SK-N-SH treated with all-trans-retinoic acid at 6 μM for 48 hours (cell line): ENCODE measurements at regions not wholly inside any gene's neighbourhood (a gene's known extent, or its start where the extent isn't known, plus 50 kb on each side); places are given as distances from the start of the nearest gene placed in this dataset.

Experiments
- ARNTL ChIP-seq: fragments of 450-650 bp; formaldehyde crosslinking; IDR thresholded peaks from 2 replicates; pipeline ENCODE4 v1.5.0; 2020; ENCODE audit warnings: low read depth, mild to moderate bottlenecking, moderate library complexity, borderline replicate concordance
- CREB5 ChIP-seq: fragments of 250-450 bp; sonication (Bioruptor Pico); IDR thresholded peaks from 2 replicates; pipeline ENCODE4 v1.5.1; 2020; ENCODE audit warnings: low read depth, mild to moderate bottlenecking, moderate library complexity
- CSRNP3 ChIP-seq: fragments of 250-450 bp; sonication (Bioruptor Pico); IDR thresholded peaks from 2 replicates; pipeline ENCODE4 v1.5.1; 2021; ENCODE audit warnings: mild to moderate bottlenecking, moderate library complexity
- GLIS3 ChIP-seq: fragments of 250-450 bp; sonication (Bioruptor Pico); IDR thresholded peaks from 2 replicates; pipeline ENCODE4 v1.5.0; 2020; ENCODE audit warnings: mild to moderate bottlenecking, moderate library complexity
- OSR1 ChIP-seq: fragments of 250-450 bp; sonication (Bioruptor Pico); IDR thresholded peaks from 2 replicates; pipeline ENCODE4 v1.8.0; 2022; ENCODE audit warnings: moderate library complexity, mild to moderate bottlenecking, inconsistent platforms
- RARB ChIP-seq: fragments of 250-450 bp; sonication (Bioruptor Pico); IDR thresholded peaks from 2 replicates; pipeline ENCODE4 v1.8.0; 2021; ENCODE audit warnings: mild to moderate bottlenecking, moderate library complexity
- SNAI2 ChIP-seq: fragments of 250-450 bp; sonication (Bioruptor Pico); IDR thresholded peaks from 2 replicates; pipeline ENCODE4 v1.5.0; 2020; ENCODE audit warnings: mild to moderate bottlenecking, moderate library complexity
- TCF4 ChIP-seq: fragments of 250-450 bp; sonication (Bioruptor Pico); IDR thresholded peaks from 2 replicates; pipeline ENCODE4 v1.8.0; 2021; ENCODE audit warnings: mild to moderate bottlenecking, moderate library complexity, borderline replicate concordance
- TOX ChIP-seq: fragments of 250-450 bp; sonication (Bioruptor Pico); IDR thresholded peaks from 2 replicates; pipeline ENCODE4 v1.8.0; 2021; ENCODE audit warnings: mild to moderate bottlenecking, moderate library complexity, borderline replicate concordance
- ZFP3 ChIP-seq: fragments of 250-450 bp; sonication (Bioruptor Pico); IDR thresholded peaks from 2 replicates; pipeline ENCODE4 v1.5.0; 2020; ENCODE audit warnings: mild to moderate bottlenecking, moderate library complexity
- ZNF565 ChIP-seq: fragments of 450-650 bp; formaldehyde crosslinking; conservative IDR thresholded peaks from 2 replicates; pipeline ENCODE4 v1.5.0; 2020; ENCODE audit warnings: low read depth, mild to moderate bottlenecking, moderate library complexity
- ZNF8 ChIP-seq: fragments of 450-650 bp; formaldehyde crosslinking; IDR thresholded peaks from 2 replicates; pipeline ENCODE4 v1.5.0; 2020; ENCODE audit warnings: mild to moderate bottlenecking, moderate library complexity
- TF ChIP-seq, protein P1 (sequence below): fragments of 250-450 bp; sonication (Bioruptor Pico); IDR thresholded peaks from 2 replicates; pipeline ENCODE4 v1.8.0; 2020; ENCODE audit warnings: mild to moderate bottlenecking, moderate library complexity, borderline replicate concordance

DNA sequence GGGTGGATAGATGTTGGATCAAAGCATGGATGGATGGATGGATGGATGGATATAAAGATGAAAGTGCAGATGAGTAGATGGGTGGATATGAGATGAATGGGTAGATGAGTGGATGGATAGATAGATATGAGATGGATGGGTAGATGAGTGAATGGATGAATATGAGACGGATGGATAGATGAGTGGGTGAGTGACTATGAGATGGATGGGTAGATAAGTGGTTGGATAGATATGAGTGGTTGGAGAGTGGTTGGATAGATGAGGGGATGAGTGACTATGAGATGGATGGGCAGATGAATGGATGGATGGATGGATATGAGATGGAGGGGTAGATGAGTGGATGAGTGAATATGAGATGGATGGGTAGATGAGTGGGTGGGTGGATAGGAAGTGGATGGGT lies 204.6 kb upstream of the TLE3 start:
- TF ChIP-seq CSRNP3 (CRISPR knock-in tag) (no peak), ZNF8 (no peak), ZFP3 (CRISPR knock-in tag) (no peak), ZNF565 (CRISPR knock-in tag) (no peak), SNAI2 (CRISPR knock-in tag) (no peak), RARB (CRISPR knock-in tag) (no peak), GLIS3 (CRISPR knock-in tag) (no peak), TOX (CRISPR knock-in tag) (no peak), OSR1 (CRISPR knock-in tag) (no peak), CREB5 (CRISPR knock-in tag) (no peak), ARNTL (CRISPR knock-in tag) (no peak), TCF4 (CRISPR knock-in tag) (no peak)
- TF ChIP-seq, protein P1, sequence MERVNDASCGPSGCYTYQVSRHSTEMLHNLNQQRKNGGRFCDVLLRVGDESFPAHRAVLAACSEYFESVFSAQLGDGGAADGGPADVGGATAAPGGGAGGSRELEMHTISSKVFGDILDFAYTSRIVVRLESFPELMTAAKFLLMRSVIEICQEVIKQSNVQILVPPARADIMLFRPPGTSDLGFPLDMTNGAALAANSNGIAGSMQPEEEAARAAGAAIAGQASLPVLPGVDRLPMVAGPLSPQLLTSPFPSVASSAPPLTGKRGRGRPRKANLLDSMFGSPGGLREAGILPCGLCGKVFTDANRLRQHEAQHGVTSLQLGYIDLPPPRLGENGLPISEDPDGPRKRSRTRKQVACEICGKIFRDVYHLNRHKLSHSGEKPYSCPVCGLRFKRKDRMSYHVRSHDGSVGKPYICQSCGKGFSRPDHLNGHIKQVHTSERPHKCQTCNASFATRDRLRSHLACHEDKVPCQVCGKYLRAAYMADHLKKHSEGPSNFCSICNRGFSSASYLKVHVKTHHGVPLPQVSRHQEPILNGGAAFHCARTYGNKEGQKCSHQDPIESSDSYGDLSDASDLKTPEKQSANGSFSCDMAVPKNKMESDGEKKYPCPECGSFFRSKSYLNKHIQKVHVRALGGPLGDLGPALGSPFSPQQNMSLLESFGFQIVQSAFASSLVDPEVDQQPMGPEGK (CRISPR knock-in tag): no peak
